ENCODE measurements at regions not wholly inside any gene's neighbourhood (a gene's known extent, or its start where the extent isn't known, plus 50 kb on each side); places are given as distances from the start of the nearest gene placed in this dataset.

DNA sequence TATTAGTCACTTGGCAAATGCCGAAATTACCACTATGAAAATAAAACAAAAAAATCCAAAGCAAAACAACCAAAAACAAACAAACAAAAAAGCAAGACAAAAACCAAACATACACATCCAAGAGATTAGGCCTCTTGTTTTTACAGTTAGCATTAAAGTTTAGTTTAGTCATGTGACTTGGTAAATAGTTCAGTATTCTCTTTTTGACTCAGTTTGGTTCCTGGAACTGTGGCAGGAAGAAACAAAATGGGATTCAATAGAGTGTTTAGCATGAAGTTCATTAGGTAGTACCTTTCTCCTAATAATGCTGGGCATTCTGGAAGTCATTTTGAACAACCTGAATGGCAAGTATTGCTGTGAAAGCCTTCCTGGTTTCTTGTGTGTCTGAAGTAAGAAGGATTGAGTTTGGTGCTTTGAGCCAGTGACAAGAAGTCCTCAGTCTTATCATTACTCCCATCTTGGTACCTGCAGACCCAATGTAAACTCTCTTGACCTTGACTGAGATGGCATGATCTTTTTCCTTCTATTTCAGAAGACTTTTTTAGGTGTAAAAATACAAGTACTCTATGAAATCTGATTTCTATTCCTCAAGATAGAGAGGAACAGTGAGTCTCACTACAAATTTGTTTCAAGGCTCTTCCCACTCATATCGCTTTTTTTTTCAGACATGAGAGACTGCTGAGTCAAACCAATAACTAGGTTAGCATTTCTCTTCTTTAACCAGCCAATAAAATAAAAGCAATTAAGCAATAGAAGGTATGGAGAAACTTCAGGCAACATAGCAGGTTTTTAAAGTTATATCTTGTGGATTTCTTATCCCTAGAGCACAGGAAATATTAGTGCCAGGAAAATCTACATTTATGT, 223.6 kb upstream of the PREP start:
- ATAC-seq = no peak
- TF ChIP-seq SNAI2 (CRISPR knock-in tag; IDR thresholded peaks at IDR 0.05) = no peak
- no peak for TF ChIP-seq PPARA (CRISPR knock-in tag; IDR thresholded peaks at IDR 0.05; ENCODE audit: borderline replicate concordance)
- TF ChIP-seq ARNTL (CRISPR knock-in tag; IDR thresholded peaks at IDR 0.05; ENCODE audit: borderline replicate concordance, low read depth) = no peak
- TF ChIP-seq POU6F1 (CRISPR knock-in tag; IDR thresholded peaks at IDR 0.05; ENCODE audit: borderline replicate concordance, low read depth) = no peak
- no peak for TF ChIP-seq CSRNP3 (CRISPR knock-in tag; IDR thresholded peaks at IDR 0.05)
- TF ChIP-seq PATZ1 (CRISPR knock-in tag; IDR thresholded peaks at IDR 0.05; ENCODE audit: borderline replicate concordance) = no peak
- no peak for TF ChIP-seq ZFP3 (CRISPR knock-in tag; IDR thresholded peaks at IDR 0.05)
- no peak for TF ChIP-seq ZFP30 (CRISPR knock-in tag; IDR thresholded peaks at IDR 0.05)
- TF ChIP-seq ISL1 (CRISPR knock-in tag; IDR thresholded peaks at IDR 0.05) = no peak
- no peak for TF ChIP-seq BACH2 (CRISPR knock-in tag; IDR thresholded peaks at IDR 0.05; ENCODE audit: borderline replicate concordance)
- no peak for TF ChIP-seq ZNF70 (CRISPR knock-in tag; IDR thresholded peaks at IDR 0.05)
- TF ChIP-seq TCF4 (CRISPR knock-in tag; IDR thresholded peaks at IDR 0.05; ENCODE audit: borderline replicate concordance) = no peak
- TF ChIP-seq ZC3H10 (CRISPR knock-in tag; IDR thresholded peaks at IDR 0.05) = no peak
- TF ChIP-seq, protein P1, sequence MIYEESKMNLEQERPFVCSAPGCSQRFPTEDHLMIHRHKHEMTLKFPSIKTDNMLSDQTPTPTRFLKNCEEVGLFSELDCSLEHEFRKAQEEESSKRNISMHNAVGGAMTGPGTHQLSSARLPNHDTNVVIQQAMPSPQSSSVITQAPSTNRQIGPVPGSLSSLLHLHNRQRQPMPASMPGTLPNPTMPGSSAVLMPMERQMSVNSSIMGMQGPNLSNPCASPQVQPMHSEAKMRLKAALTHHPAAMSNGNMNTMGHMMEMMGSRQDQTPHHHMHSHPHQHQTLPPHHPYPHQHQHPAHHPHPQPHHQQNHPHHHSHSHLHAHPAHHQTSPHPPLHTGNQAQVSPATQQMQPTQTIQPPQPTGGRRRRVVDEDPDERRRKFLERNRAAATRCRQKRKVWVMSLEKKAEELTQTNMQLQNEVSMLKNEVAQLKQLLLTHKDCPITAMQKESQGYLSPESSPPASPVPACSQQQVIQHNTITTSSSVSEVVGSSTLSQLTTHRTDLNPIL (CRISPR knock-in tag; IDR thresholded peaks at IDR 0.05; ENCODE audit: low read depth) = no peak

DNA sequence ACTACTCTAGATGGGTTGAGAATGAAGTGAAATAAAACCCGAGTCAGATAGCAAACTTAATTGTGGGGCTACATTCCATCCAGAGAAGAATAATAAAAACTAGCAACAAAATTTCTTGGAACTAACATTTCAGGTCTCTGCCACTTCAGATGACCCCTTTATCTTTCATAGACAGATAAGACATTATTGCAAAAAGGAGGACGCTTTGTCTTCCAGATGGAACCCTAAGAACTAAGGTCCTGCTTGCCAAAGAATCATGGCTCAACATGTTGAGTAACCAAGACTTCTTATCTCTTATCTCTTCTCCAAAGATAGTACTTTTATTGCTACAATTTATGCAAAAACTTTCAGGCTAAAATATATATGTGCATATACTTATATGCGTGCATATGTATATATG, 221.1 kb upstream of the PREP start:
- TF ChIP-seq, protein P2, sequence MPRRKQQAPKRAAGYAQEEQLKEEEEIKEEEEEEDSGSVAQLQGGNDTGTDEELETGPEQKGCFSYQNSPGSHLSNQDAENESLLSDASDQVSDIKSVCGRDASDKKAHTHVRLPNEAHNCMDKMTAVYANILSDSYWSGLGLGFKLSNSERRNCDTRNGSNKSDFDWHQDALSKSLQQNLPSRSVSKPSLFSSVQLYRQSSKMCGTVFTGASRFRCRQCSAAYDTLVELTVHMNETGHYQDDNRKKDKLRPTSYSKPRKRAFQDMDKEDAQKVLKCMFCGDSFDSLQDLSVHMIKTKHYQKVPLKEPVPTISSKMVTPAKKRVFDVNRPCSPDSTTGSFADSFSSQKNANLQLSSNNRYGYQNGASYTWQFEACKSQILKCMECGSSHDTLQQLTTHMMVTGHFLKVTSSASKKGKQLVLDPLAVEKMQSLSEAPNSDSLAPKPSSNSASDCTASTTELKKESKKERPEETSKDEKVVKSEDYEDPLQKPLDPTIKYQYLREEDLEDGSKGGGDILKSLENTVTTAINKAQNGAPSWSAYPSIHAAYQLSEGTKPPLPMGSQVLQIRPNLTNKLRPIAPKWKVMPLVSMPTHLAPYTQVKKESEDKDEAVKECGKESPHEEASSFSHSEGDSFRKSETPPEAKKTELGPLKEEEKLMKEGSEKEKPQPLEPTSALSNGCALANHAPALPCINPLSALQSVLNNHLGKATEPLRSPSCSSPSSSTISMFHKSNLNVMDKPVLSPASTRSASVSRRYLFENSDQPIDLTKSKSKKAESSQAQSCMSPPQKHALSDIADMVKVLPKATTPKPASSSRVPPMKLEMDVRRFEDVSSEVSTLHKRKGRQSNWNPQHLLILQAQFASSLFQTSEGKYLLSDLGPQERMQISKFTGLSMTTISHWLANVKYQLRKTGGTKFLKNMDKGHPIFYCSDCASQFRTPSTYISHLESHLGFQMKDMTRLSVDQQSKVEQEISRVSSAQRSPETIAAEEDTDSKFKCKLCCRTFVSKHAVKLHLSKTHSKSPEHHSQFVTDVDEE (CRISPR knock-in tag; IDR thresholded peaks at IDR 0.05) = no peak
- TF ChIP-seq ARNTL (CRISPR knock-in tag; IDR thresholded peaks at IDR 0.05; ENCODE audit: borderline replicate concordance, low read depth) = no peak
- no peak for TF ChIP-seq CSRNP3 (CRISPR knock-in tag; IDR thresholded peaks at IDR 0.05)
- TF ChIP-seq TCF4 (CRISPR knock-in tag; IDR thresholded peaks at IDR 0.05; ENCODE audit: borderline replicate concordance) = no peak
- no peak for TF ChIP-seq POU6F1 (CRISPR knock-in tag; IDR thresholded peaks at IDR 0.05; ENCODE audit: borderline replicate concordance, low read depth)
- TF ChIP-seq ZC3H10 (CRISPR knock-in tag; IDR thresholded peaks at IDR 0.05) = no peak
- TF ChIP-seq ZNF565 (CRISPR knock-in tag; conservative IDR thresholded peaks at IDR 0.05; ENCODE audit: low read depth) = no peak
- no peak for TF ChIP-seq GLIS3 (CRISPR knock-in tag; IDR thresholded peaks at IDR 0.05)
- TF ChIP-seq ISL1 (CRISPR knock-in tag; IDR thresholded peaks at IDR 0.05) = no peak
- TF ChIP-seq ZNF70 (CRISPR knock-in tag; IDR thresholded peaks at IDR 0.05) = no peak
- no peak for TF ChIP-seq CSDC2 (CRISPR knock-in tag; IDR thresholded peaks at IDR 0.05)
- TF ChIP-seq TOX (CRISPR knock-in tag; IDR thresholded peaks at IDR 0.05; ENCODE audit: borderline replicate concordance) = no peak
- TF ChIP-seq OSR1 (CRISPR knock-in tag; IDR thresholded peaks at IDR 0.05) = no peak
- TF ChIP-seq BACH2 (CRISPR knock-in tag; IDR thresholded peaks at IDR 0.05; ENCODE audit: borderline replicate concordance) = no peak
- no peak for TF ChIP-seq ZFP30 (CRISPR knock-in tag; IDR thresholded peaks at IDR 0.05)
- no peak for TF ChIP-seq SNAI2 (CRISPR knock-in tag; IDR thresholded peaks at IDR 0.05)
- TF ChIP-seq ESRRG (CRISPR knock-in tag; IDR thresholded peaks at IDR 0.05) = no peak
- no peak for TF ChIP-seq ZNF8 (CRISPR knock-in tag; IDR thresholded peaks at IDR 0.05)
- ATAC-seq = no peak

Data from SK-N-SH treated with all-trans-retinoic acid at 6 μM for 48 hours (cell line).